HG03457 (cell line): ENCODE measurements at regions not wholly inside any gene's neighbourhood (a gene's known extent, or its start where the extent isn't known, plus 50 kb on each side); places are given as distances from the start of the nearest gene placed in this dataset.

Experiments
- ATAC-seq: cut with Tn5 transposase; IDR thresholded peaks from one replicate; pipeline ENCODE4 v1.9.1; 2021; ENCODE audit warnings: moderate number of reproducible peaks; ENCODE audit not compliant: unreplicated experiment

- no peak for ATAC-seq
Measured at GRCh38 chr9:116095403-116095802, 58.2 kb upstream of the PAPPA start.

- ATAC-seq: no peak
Measured at GRCh38 chr9:116096046-116096445, 57.5 kb upstream of the PAPPA start.

GRCh38 chr9:116096853-116097252 lies 56.7 kb upstream of the PAPPA start:
- no peak for ATAC-seq

GRCh38 chr9:116098476-116098875 lies 55.1 kb upstream of the PAPPA start:
- no peak for ATAC-seq

- ATAC-seq: no peak
Measured at GRCh38 chr9:116099821-116100220, 53.8 kb upstream of the PAPPA start.

- no peak for ATAC-seq
Measured at GRCh38 chr9:116100711-116101121, 52.9 kb upstream of the PAPPA start.

GRCh38 chr9:116101516-116101915 lies 52.1 kb upstream of the PAPPA start:
- no peak for ATAC-seq

GRCh38 chr9:116102596-116102995 lies 51.0 kb upstream of the PAPPA start:
- ATAC-seq: no peak
